Mesendoderm (in vitro differentiated cells): ENCODE measurements at regions not wholly inside any gene's neighbourhood (a gene's known extent, or its start where the extent isn't known, plus 50 kb on each side); places are given as distances from the start of the nearest gene placed in this dataset.
"Not testable (repeated sequence)": the region's sequence is repeated elsewhere in the genome, so short reads cannot be mapped to it uniquely, and the experiment has no call there.

Experiments
- DNase-seq: peaks from one replicate; pipeline ENCODE4 v3.0.0; 2013
- H2AK5ac ChIP-seq: 2 replicates; pipeline ENCODE4 v1.6.1; 2013; ENCODE audit warnings: low read length, inconsistent platforms
- H2BK120ac ChIP-seq: 2 replicates; pipeline ENCODE4 v1.6.1; 2013; ENCODE audit warnings: low read depth, mild to moderate bottlenecking, low read length, moderate library complexity, mixed read lengths
- H2BK15ac ChIP-seq: replicated peaks from 2 replicates; pipeline ENCODE4 v1.6.1; 2013; ENCODE audit warnings: low read depth, mild to moderate bottlenecking, moderate library complexity
- H2BK5ac ChIP-seq: 2 replicates; pipeline ENCODE4 v1.6.1; 2013; ENCODE audit warnings: low read length, inconsistent platforms
- H3K18ac ChIP-seq: 2 replicates; pipeline ENCODE4 v1.6.1; 2013; ENCODE audit warnings: mild to moderate bottlenecking, low read length, mixed read lengths
- H3K23ac ChIP-seq: one replicate; pipeline ENCODE4 v1.6.1; 2013; ENCODE audit warnings: low read length
- H3K27ac ChIP-seq: 2 replicates; pipeline ENCODE4 v1.5.1; 2013; ENCODE audit warnings: low read depth, mild to moderate bottlenecking, inconsistent platforms, low read length, moderate library complexity
- H3K27me3 ChIP-seq: 2 replicates; pipeline ENCODE4 v1.6.1; 2013; ENCODE audit warnings: low read length, control low read depth, mild to moderate bottlenecking, inconsistent platforms; ENCODE audit not compliant: insufficient read depth, poor library complexity
- H3K36me3 ChIP-seq: 2 replicates; pipeline ENCODE4 v1.6.1; 2013; ENCODE audit warnings: low read length, inconsistent platforms; ENCODE audit not compliant: control insufficient read depth, insufficient read depth
- H3K4ac ChIP-seq: one replicate; pipeline ENCODE4 v1.6.1; 2013; ENCODE audit warnings: low read depth, mild to moderate bottlenecking, low read length, moderate library complexity
- H3K4me1 ChIP-seq: 2 replicates; pipeline ENCODE4 v1.6.1; 2013; ENCODE audit warnings: low read depth, low read length, inconsistent platforms; ENCODE audit not compliant: control insufficient read depth
- H3K4me2 ChIP-seq: 2 replicates; pipeline ENCODE4 v1.6.1; 2013; ENCODE audit warnings: low read length
- H3K4me3 ChIP-seq: 2 replicates; pipeline ENCODE4 v1.5.1; 2013; ENCODE audit warnings: mild to moderate bottlenecking, low read length
- H3K56ac ChIP-seq: one replicate; pipeline ENCODE4 v1.6.1; 2013; ENCODE audit warnings: low read length
- H3K79me1 ChIP-seq: 2 replicates; pipeline ENCODE4 v1.6.1; 2013; ENCODE audit warnings: low read length, inconsistent platforms
- H3K79me2 ChIP-seq: 2 replicates; pipeline ENCODE4 v1.6.1; 2013; ENCODE audit warnings: mild to moderate bottlenecking, low read length; ENCODE audit not compliant: control insufficient read depth, insufficient read depth
- H3K9ac ChIP-seq: 2 replicates; pipeline ENCODE4 v1.6.1; 2013; ENCODE audit warnings: low read length, inconsistent platforms
- H4K5ac ChIP-seq: one replicate; pipeline ENCODE4 v1.6.1; 2013; ENCODE audit warnings: low read length
- H4K8ac ChIP-seq: one replicate; pipeline ENCODE4 v1.6.1; 2013; ENCODE audit warnings: low read depth, mild to moderate bottlenecking, control low read depth, low read length, moderate library complexity
- WGBS: extraction: QIAGEN DNeasy Blood & Tissue Kit; methylation state at CpG from one replicate; pipeline ENCODE4 v1.1.7; 2013; ENCODE audit warnings: low lambda C conversion rate, missing lambda C conversion rate; ENCODE audit not compliant: insufficient coverage; ENCODE audit errors: extremely low coverage; 5-methylcytosine and 5-hydroxymethylcytosine counted together

- no peak overlapping the region for H2AK5ac ChIP-seq
- H3K9ac ChIP-seq, result peak overlapping the region; percentile 22
- H3K4ac ChIP-seq, result no peak overlapping the region
- H3K4me2 ChIP-seq, result no peak overlapping the region
- H3K4me1 ChIP-seq, result peaks cover 1% of the 10 kb centered on the region
- H3K56ac ChIP-seq, result no peak overlapping the region
- H3K18ac ChIP-seq, result no peak overlapping the region
- no peak overlapping the region for H2BK5ac ChIP-seq
- H3K79me1 ChIP-seq, result peaks cover 4% of the 10 kb centered on the region
- H4K5ac ChIP-seq, result no peak overlapping the region
- peaks cover 1% of the 10 kb centered on the region for H3K79me2 ChIP-seq
- WGBS, result no CpG with 5 or more reads among the region's 1 CpG
- H2BK120ac ChIP-seq, result no peak overlapping the region
- no peak overlapping the region for H4K8ac ChIP-seq
- H3K4me3 ChIP-seq, result no peak overlapping the region
- no peak overlapping the region for H2BK15ac ChIP-seq
- H3K27me3 ChIP-seq, result no peaks in the 10 kb centered on the region
- H3K36me3 ChIP-seq, result no peaks in the 10 kb centered on the region
- no peak for DNase-seq
- H3K23ac ChIP-seq, result no peak overlapping the region
- H3K27ac ChIP-seq, result no peak overlapping the region
These were observed 143.1 kb upstream of the KCNJ18 start for GRCh38 chr17:21549107-21549687.

- H3K23ac ChIP-seq, H3K18ac ChIP-seq, H3K27me3 ChIP-seq, DNase-seq, H3K79me2 ChIP-seq, H3K79me1 ChIP-seq, H3K9ac ChIP-seq, H2BK15ac ChIP-seq, H3K4ac ChIP-seq, H4K5ac ChIP-seq, H3K4me1 ChIP-seq, H4K8ac ChIP-seq, H2BK5ac ChIP-seq, H3K4me3 ChIP-seq, H2AK5ac ChIP-seq, H3K36me3 ChIP-seq, H3K27ac ChIP-seq, H3K56ac ChIP-seq, H2BK120ac ChIP-seq: not testable (repeated sequence)
- peak overlapping the region; percentile 40 for H3K4me2 ChIP-seq
- WGBS, result no CpG with 5 or more reads among the region's 3 CpGs
These were observed 142.3 kb upstream of the KCNJ18 start for GRCh38 chr17:21550031-21550430.

GRCh38 chr17:21551081-21551881, 141.0 kb upstream of the KCNJ18 start:
- Histone ChIP-seq H2BK5ac (no peak overlapping the region), H2BK15ac (no peak overlapping the region), H3K27me3 (no peaks in the 10 kb centered on the region), H2AK5ac (no peak overlapping the region), H3K9ac (peak overlapping the region; percentile 66), H3K4ac (no peak overlapping the region), H3K27ac (no peak overlapping the region), H2BK120ac (no peak overlapping the region), H3K4me2 (peak overlapping the region; percentile 65), H3K4me1 (peaks cover 1% of the 10 kb centered on the region), H3K79me2 (peaks cover 1% of the 10 kb centered on the region), H3K36me3 (no peaks in the 10 kb centered on the region), H3K56ac (peak overlapping the region; percentile 88), H3K23ac (peak overlapping the region; percentile 24), H4K8ac (no peak overlapping the region), H3K18ac (peak overlapping the region; percentile 22), H4K5ac (no peak overlapping the region), H3K79me1 (peaks cover 4% of the 10 kb centered on the region), H3K4me3 (peak overlapping the region; percentile 64)
- no CpG with 5 or more reads among the region's 75 CpGs for WGBS
- DNase-seq, result peak; percentile 70

- not testable (repeated sequence) for H3K23ac ChIP-seq, H3K4me1 ChIP-seq, H3K4me3 ChIP-seq, H3K9ac ChIP-seq, H4K8ac ChIP-seq, H3K27me3 ChIP-seq, H2BK120ac ChIP-seq, H3K36me3 ChIP-seq, H2BK15ac ChIP-seq, H3K56ac ChIP-seq, H4K5ac ChIP-seq, H3K79me2 ChIP-seq, H3K18ac ChIP-seq, H3K79me1 ChIP-seq, H3K4ac ChIP-seq, H2AK5ac ChIP-seq, H3K4me2 ChIP-seq, H2BK5ac ChIP-seq, DNase-seq, H3K27ac ChIP-seq
- WGBS, result no CpG with 5 or more reads among the region's 7 CpGs
These were observed 133.4 kb upstream of the KCNJ18 start for GRCh38 chr17:21558921-21559320.

GRCh38 chr17:21564262-21564661, 128.1 kb upstream of the KCNJ18 start:
- H3K4ac ChIP-seq, result no peak overlapping the region
- H3K79me1 ChIP-seq, result no peaks in the 10 kb centered on the region
- no peak overlapping the region for H2AK5ac ChIP-seq
- no peak overlapping the region for H3K27ac ChIP-seq
- no peak overlapping the region for H4K8ac ChIP-seq
- no peaks in the 10 kb centered on the region for H3K79me2 ChIP-seq
- H2BK5ac ChIP-seq, result no peak overlapping the region
- no peak overlapping the region for H2BK15ac ChIP-seq
- no peak overlapping the region for H3K4me3 ChIP-seq
- no peak overlapping the region for H3K18ac ChIP-seq
- no peak overlapping the region for H2BK120ac ChIP-seq
- DNase-seq, result no peak
- no peak overlapping the region for H3K4me2 ChIP-seq
- H3K36me3 ChIP-seq, result no peaks in the 10 kb centered on the region
- H3K23ac ChIP-seq, result no peak overlapping the region
- no peak overlapping the region for H3K9ac ChIP-seq
- H3K4me1 ChIP-seq, result no peaks in the 10 kb centered on the region
- H3K27me3 ChIP-seq, result no peaks in the 10 kb centered on the region
- no CpG with 5 or more reads among the region's 3 CpGs for WGBS
- H4K5ac ChIP-seq, result no peak overlapping the region
- H3K56ac ChIP-seq, result no peak overlapping the region
